ENCODE measurements at regions not wholly inside any gene's neighbourhood (a gene's known extent, or its start where the extent isn't known, plus 50 kb on each side); places are given as distances from the start of the nearest gene placed in this dataset.

DNA sequence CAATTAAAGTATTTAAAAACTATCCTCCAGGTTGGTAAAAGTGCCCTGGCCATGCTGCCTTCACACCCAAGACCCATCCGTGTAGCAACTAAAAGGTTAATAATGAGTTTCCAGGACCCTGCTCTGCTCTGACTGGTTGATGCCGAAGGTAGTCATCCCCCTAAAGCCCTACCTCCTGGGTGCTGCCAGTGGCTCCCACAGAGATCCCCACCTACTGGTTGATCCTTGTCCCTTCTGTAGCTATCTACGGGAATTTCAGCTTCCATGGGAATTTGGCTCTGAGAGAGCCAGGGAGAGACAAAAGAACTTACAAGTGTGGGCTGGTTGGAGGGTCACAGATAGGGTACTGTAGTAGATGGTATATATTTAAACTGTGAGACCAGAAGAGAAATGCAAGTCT lies 110.6 kb upstream of the NANOGP8 start:
- no peaks in the 10 kb centered on the region for H3K79me2 ChIP-seq (replicated peaks; ENCODE audit: insufficient read depth, low read length)
- no peak overlapping the region for H3K27ac ChIP-seq (ENCODE audit: low read length)
- H3K36me3 ChIP-seq (ENCODE audit: insufficient read depth, low read length), result no peaks in the 10 kb centered on the region
- no peak overlapping the region for H2AFZ ChIP-seq (ENCODE audit: low read depth, low read length)
- peaks cover 4% of the 10 kb centered on the region for H3K9me3 ChIP-seq (ENCODE audit: low read length)
- H3F3A ChIP-seq (ENCODE audit: insufficient read depth, low read length, poor library complexity, severe bottlenecking), result no peaks in the 10 kb centered on the region
- no peaks in the 10 kb centered on the region for H3K27me3 ChIP-seq (ENCODE audit: insufficient read depth, low read depth, low read length)
- no peaks in the 10 kb centered on the region for H3K9me2 ChIP-seq (ENCODE audit: insufficient read depth, low read length)
- H3K9ac ChIP-seq (ENCODE audit: low read length), result no peak overlapping the region
- TF ChIP-seq, protein P1, sequence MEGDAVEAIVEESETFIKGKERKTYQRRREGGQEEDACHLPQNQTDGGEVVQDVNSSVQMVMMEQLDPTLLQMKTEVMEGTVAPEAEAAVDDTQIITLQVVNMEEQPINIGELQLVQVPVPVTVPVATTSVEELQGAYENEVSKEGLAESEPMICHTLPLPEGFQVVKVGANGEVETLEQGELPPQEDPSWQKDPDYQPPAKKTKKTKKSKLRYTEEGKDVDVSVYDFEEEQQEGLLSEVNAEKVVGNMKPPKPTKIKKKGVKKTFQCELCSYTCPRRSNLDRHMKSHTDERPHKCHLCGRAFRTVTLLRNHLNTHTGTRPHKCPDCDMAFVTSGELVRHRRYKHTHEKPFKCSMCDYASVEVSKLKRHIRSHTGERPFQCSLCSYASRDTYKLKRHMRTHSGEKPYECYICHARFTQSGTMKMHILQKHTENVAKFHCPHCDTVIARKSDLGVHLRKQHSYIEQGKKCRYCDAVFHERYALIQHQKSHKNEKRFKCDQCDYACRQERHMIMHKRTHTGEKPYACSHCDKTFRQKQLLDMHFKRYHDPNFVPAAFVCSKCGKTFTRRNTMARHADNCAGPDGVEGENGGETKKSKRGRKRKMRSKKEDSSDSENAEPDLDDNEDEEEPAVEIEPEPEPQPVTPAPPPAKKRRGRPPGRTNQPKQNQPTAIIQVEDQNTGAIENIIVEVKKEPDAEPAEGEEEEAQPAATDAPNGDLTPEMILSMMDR (IDR thresholded peaks at IDR 0.05; ENCODE audit: poor library complexity, severe bottlenecking), result no peak
- no peak for TF ChIP-seq SMC3 (conservative IDR thresholded peaks at IDR 0.05; ENCODE audit: poor library complexity)
- no peak for TF ChIP-seq POLR2AphosphoS5 (IDR thresholded peaks at IDR 0.05)
- TF ChIP-seq EP300 (conservative IDR thresholded peaks at IDR 0.05; ENCODE audit: poor library complexity, severe bottlenecking), result no peak
- TF ChIP-seq EZH2 (IDR thresholded peaks at IDR 0.05; ENCODE audit: borderline replicate concordance, insufficient read depth, low read length, poor library complexity, severe bottlenecking), result no peak
- TF ChIP-seq RAD21 (conservative IDR thresholded peaks at IDR 0.05), result no peak
- TF ChIP-seq MXI1 (conservative IDR thresholded peaks at IDR 0.05; ENCODE audit: poor library complexity, severe bottlenecking), result no peak
- TF ChIP-seq, protein P2, sequence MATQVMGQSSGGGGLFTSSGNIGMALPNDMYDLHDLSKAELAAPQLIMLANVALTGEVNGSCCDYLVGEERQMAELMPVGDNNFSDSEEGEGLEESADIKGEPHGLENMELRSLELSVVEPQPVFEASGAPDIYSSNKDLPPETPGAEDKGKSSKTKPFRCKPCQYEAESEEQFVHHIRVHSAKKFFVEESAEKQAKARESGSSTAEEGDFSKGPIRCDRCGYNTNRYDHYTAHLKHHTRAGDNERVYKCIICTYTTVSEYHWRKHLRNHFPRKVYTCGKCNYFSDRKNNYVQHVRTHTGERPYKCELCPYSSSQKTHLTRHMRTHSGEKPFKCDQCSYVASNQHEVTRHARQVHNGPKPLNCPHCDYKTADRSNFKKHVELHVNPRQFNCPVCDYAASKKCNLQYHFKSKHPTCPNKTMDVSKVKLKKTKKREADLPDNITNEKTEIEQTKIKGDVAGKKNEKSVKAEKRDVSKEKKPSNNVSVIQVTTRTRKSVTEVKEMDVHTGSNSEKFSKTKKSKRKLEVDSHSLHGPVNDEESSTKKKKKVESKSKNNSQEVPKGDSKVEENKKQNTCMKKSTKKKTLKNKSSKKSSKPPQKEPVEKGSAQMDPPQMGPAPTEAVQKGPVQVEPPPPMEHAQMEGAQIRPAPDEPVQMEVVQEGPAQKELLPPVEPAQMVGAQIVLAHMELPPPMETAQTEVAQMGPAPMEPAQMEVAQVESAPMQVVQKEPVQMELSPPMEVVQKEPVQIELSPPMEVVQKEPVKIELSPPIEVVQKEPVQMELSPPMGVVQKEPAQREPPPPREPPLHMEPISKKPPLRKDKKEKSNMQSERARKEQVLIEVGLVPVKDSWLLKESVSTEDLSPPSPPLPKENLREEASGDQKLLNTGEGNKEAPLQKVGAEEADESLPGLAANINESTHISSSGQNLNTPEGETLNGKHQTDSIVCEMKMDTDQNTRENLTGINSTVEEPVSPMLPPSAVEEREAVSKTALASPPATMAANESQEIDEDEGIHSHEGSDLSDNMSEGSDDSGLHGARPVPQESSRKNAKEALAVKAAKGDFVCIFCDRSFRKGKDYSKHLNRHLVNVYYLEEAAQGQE (IDR thresholded peaks at IDR 0.05; ENCODE audit: borderline replicate concordance), result no peak
- TF ChIP-seq TAF1 (IDR thresholded peaks at IDR 0.05; ENCODE audit: low read depth), result no peak
- no peaks in the 10 kb centered on the region for H4K20me1 ChIP-seq (ENCODE audit: insufficient read depth)
- no peak overlapping the region for H3K4me2 ChIP-seq (ENCODE audit: low read length)
- H3K4me3 ChIP-seq (ENCODE audit: low read length), result no peak overlapping the region

DNA sequence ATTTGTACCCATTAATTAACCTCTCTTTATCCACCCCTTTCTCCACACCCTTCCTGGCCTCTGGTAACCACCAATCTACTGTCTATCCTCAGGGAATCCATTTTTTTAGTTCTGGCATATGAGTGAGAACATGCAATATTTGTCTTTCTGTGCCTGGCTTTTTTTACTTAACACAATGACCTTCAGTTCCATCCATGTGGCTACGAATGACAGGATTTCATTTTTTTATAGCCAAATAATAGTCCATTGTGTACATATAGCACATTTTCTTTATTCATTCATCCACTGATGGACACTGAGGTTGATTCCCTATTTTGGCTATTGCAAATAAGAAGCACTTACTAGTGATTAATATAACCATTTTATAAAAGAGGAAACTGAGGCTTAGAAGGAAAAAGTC lies 109.9 kb upstream of the NANOGP8 start:
- Histone ChIP-seq H3K36me3 (ENCODE audit: insufficient read depth, low read length) (no peaks in the 10 kb centered on the region), H3K27ac (ENCODE audit: low read length) (no peak overlapping the region), H3F3A (ENCODE audit: insufficient read depth, low read length, poor library complexity, severe bottlenecking) (no peaks in the 10 kb centered on the region), H3K27me3 (ENCODE audit: insufficient read depth, low read depth, low read length) (no peaks in the 10 kb centered on the region), H3K9me2 (ENCODE audit: insufficient read depth, low read length) (no peaks in the 10 kb centered on the region), H3K79me2 (replicated peaks; ENCODE audit: insufficient read depth, low read length) (no peaks in the 10 kb centered on the region), H4K20me1 (ENCODE audit: insufficient read depth) (no peaks in the 10 kb centered on the region), H3K9ac (ENCODE audit: low read length) (no peak overlapping the region), H3K9me3 (ENCODE audit: low read length) (peaks cover 4% of the 10 kb centered on the region), H2AFZ (ENCODE audit: low read depth, low read length) (no peak overlapping the region), H3K4me3 (ENCODE audit: low read length) (no peak overlapping the region), H3K4me2 (ENCODE audit: low read length) (no peak overlapping the region)
- TF ChIP-seq RAD21 (conservative IDR thresholded peaks at IDR 0.05), result no peak
- no peak for TF ChIP-seq TAF1 (IDR thresholded peaks at IDR 0.05; ENCODE audit: low read depth)
- TF ChIP-seq SMC3 (conservative IDR thresholded peaks at IDR 0.05; ENCODE audit: poor library complexity), result no peak
- TF ChIP-seq, protein P2 (IDR thresholded peaks at IDR 0.05; ENCODE audit: borderline replicate concordance), result no peak
- TF ChIP-seq MXI1 (conservative IDR thresholded peaks at IDR 0.05; ENCODE audit: poor library complexity, severe bottlenecking), result no peak
- TF ChIP-seq, protein P1 (IDR thresholded peaks at IDR 0.05; ENCODE audit: poor library complexity, severe bottlenecking), result no peak
- TF ChIP-seq EZH2 (IDR thresholded peaks at IDR 0.05; ENCODE audit: borderline replicate concordance, insufficient read depth, low read length, poor library complexity, severe bottlenecking), result no peak
- TF ChIP-seq POLR2AphosphoS5 (IDR thresholded peaks at IDR 0.05), result no peak
- no peak for TF ChIP-seq EP300 (conservative IDR thresholded peaks at IDR 0.05; ENCODE audit: poor library complexity, severe bottlenecking)

All from neural cell (in vitro differentiated cells).